ENCODE measurements at regions not wholly inside any gene's neighbourhood (a gene's known extent, or its start where the extent isn't known, plus 50 kb on each side); places are given as distances from the start of the nearest gene placed in this dataset.
"Not testable (repeated sequence)": the region's sequence is repeated elsewhere in the genome, so short reads cannot be mapped to it uniquely, and the experiment has no call there.

- intact Hi-C loops (cut with DNase I): no loop called here
- peaks cover 0 to 10% of the 10 kb centered on the region in 2 donors for H3K4me1 ChIP-seq
- no peaks in the 10 kb centered on the region for H3K36me3 ChIP-seq
- no peak overlapping the region for H3K4me3 ChIP-seq (replicated peaks in 1 of 3)
- WGBS, 2 donors: 79 to 85% methylated on average over 2 of the region's 2 CpGs
- no peaks in the 10 kb centered on the region for H3K27me3 ChIP-seq
- H3K27ac ChIP-seq: no peak overlapping the region
- no peaks in the 10 kb centered on the region for H3K9me3 ChIP-seq
- no peak for DNase-seq
- no peak for TF ChIP-seq CTCF (IDR thresholded peaks at IDR 0.05)
- no peak for TF ChIP-seq POLR2A (IDR thresholded peaks at IDR 0.05)
These were observed 106.8 kb downstream of the TENT5C start for GRCh38 chr1:117712621-117713020.

GRCh38 chr1:117714546-117714945 is 108.7 kb downstream of the TENT5C start:
- no peaks in the 10 kb centered on the region for H3K36me3 ChIP-seq
- no peak for TF ChIP-seq POLR2A (IDR thresholded peaks at IDR 0.05)
- no peak for TF ChIP-seq CTCF (IDR thresholded peaks at IDR 0.05)
- DNase-seq: no peak
- no peak overlapping the region for H3K27ac ChIP-seq
- no peaks in the 10 kb centered on the region for H3K9me3 ChIP-seq
- H3K4me3 ChIP-seq (replicated peaks in 1 of 3): no peak overlapping the region
- no peaks in the 10 kb centered on the region for H3K27me3 ChIP-seq
- intact Hi-C loops (cut with DNase I): no loop called here
- 75 to 81% methylated on average over 1 of the region's 1 CpG for WGBS, 2 donors
- H3K4me1 ChIP-seq: peaks cover 0 to under 1% of the 10 kb centered on the region in 2 donors

GRCh38 chr1:117716030-117716429 is 110.2 kb downstream of the TENT5C start:
- H3K4me3 ChIP-seq (replicated peaks in 1 of 3); H3K27me3 ChIP-seq; H3K4me1 ChIP-seq; DNase-seq; intact Hi-C loops (cut with DNase I); H3K36me3 ChIP-seq; H3K27ac ChIP-seq; H3K9me3 ChIP-seq: not testable (repeated sequence)
- WGBS, 2 donors: 80 to 97% methylated on average over 4 of the region's 4 CpGs

- intact Hi-C loops (cut with DNase I); H3K9me3 ChIP-seq: not testable (repeated sequence)
These were observed 112.1 kb downstream of the TENT5C start for GRCh38 chr1:117717980-117718379.

GRCh38 chr1:117718596-117718995 is 112.7 kb downstream of the TENT5C start:
- H3K27me3 ChIP-seq; H3K27ac ChIP-seq; H3K4me3 ChIP-seq (replicated peaks in 1 of 3); H3K9me3 ChIP-seq; DNase-seq; intact Hi-C loops (cut with DNase I); H3K4me1 ChIP-seq; H3K36me3 ChIP-seq: not testable (repeated sequence)
- WGBS, 2 donors: 24 to 25% methylated on average over 2 of the region's 2 CpGs

More at GRCh38 chr1:117717980-117718379, 112.1 kb downstream of the TENT5C start:
- not testable (repeated sequence) for DNase-seq; H3K27ac ChIP-seq; H3K27me3 ChIP-seq; H3K4me3 ChIP-seq (replicated peaks in 1 of 3); H3K36me3 ChIP-seq; H3K4me1 ChIP-seq

- intact Hi-C loops (cut with DNase I): no loop called here
- Histone ChIP-seq H3K36me3 (no peaks in the 10 kb centered on the region), H3K9me3 (no peaks in the 10 kb centered on the region), H3K27ac (no peak overlapping the region), H3K4me1 (no peaks in the 10 kb centered on the region), H3K27me3 (no peaks in the 10 kb centered on the region), H3K4me3 (replicated peaks in 1 of 3) (no peak overlapping the region)
- 58 to 91% methylated on average over 1 of the region's 1 CpG for WGBS, 2 donors
- DNase-seq: no peak
- no peak for TF ChIP-seq POLR2A (IDR thresholded peaks at IDR 0.05)
- TF ChIP-seq CTCF (IDR thresholded peaks at IDR 0.05): no peak
These were observed 113.2 kb downstream of the TENT5C start for GRCh38 chr1:117719004-117719403.

Measured in thyroid gland (tissue), 4 donors.